ENCODE measurements at regions not wholly inside any gene's neighbourhood (a gene's known extent, or its start where the extent isn't known, plus 50 kb on each side); places are given as distances from the start of the nearest gene placed in this dataset.

GRCh38 chr10:93154531-93154930 is 80.8 kb downstream of the CYP26A1 start:
- no peak for TF ChIP-seq CTCF (IDR thresholded peaks at IDR 0.05)
- no peak for TF ChIP-seq POLR2AphosphoS5 (IDR thresholded peaks at IDR 0.05)

Measured in upper lobe of left lung (tissue), 4 donors.